HG03442 (cell line): ENCODE measurements at regions not wholly inside any gene's neighbourhood (a gene's known extent, or its start where the extent isn't known, plus 50 kb on each side); places are given as distances from the start of the nearest gene placed in this dataset.
"Not testable (repeated sequence)": the region's sequence is repeated elsewhere in the genome, so short reads cannot be mapped to it uniquely, and the experiment has no call there.

Experiments used
- ATAC-seq: cut with Tn5 transposase; IDR thresholded peaks from one replicate; pipeline ENCODE4 v1.9.1; 2021; ENCODE audit warnings: mild to moderate bottlenecking, moderate library complexity; ENCODE audit not compliant: unreplicated experiment

- no peak for ATAC-seq
Observed at GRCh38 chr3:159879598-159879997, 109.0 kb upstream of the IL12A start.

DNA sequence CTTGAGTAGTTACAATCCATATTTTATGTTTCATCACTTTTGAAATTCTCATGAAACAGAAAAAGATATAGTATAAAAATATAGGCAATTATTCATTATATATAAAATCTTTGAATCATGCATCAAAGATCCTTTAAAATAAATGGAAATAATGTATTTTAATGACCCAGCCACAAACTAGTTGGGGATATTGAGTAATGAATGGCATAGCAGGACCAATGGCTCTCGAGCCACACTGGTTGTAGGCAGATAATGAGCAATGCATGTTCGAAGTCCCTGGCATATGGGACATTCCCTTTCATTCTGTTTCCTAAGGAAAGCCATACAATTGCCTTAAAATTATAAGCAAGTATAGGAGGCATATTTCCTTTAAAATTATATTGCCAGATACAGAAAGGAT lies 107.4 kb upstream of the IL12A start:
- ATAC-seq: no peak

GRCh38 chr3:159881828-159882309 lies 106.8 kb upstream of the IL12A start:
- ATAC-seq: no peak

GRCh38 chr3:159882367-159882766 lies 106.3 kb upstream of the IL12A start:
- ATAC-seq: no peak

- no peak for ATAC-seq
Observed at GRCh38 chr3:159882790-159883779, 105.5 kb upstream of the IL12A start.

DNA sequence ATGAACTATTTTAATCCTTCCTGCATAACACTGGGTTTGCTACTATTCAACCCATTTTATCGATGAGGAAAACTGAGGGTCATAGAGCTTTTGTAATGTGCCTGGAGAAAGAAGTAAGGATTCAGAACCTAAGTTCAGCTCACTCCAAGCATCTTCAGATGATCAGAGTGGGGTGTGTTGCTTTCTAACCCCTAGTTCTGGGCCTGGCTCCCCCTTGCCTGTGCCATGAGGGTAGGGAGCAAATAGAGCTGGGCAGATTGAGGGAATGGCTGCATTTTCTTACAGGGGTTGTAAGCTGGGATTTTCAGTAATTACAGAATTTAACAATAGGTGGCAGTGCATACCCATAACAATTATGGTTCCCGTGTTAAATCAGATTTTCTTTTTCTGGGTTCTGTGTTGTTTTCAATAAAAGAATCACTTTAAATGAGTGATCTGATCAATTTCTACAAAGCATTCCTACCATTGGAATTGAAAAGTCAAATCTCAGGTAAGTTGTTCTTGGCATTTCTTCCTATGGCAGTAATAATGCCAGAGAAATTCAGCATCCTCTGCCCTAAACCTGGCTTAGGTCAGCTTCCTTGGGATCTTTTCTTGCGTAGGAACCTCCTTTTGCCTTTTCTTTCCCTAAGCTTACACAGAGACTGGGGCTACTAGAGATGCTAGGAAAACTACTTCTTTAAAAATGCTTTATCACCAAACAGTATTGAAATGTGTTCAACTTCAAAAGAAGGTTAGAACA lies 103.8 kb upstream of the IL12A start:
- ATAC-seq: no peak

DNA sequence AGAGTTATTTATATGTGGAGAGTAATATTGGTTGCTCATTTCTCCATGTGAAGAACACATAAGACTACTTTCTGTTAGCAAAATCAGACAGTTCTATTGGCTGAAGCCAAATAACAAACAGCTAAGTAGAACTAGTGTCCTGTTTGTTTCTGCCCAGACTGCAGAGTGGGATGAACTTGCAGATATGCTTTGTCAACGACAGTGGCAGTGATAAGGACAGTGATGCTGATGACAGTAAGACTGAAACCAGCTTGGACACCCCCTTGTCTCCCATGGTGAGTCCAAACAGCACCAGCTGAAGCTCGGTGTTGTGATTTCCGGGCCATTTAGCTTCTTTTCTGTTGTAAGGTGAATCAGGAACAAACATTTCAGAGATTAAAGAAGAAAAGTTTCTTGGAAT lies 102.6 kb upstream of the IL12A start:
- no peak for ATAC-seq

DNA sequence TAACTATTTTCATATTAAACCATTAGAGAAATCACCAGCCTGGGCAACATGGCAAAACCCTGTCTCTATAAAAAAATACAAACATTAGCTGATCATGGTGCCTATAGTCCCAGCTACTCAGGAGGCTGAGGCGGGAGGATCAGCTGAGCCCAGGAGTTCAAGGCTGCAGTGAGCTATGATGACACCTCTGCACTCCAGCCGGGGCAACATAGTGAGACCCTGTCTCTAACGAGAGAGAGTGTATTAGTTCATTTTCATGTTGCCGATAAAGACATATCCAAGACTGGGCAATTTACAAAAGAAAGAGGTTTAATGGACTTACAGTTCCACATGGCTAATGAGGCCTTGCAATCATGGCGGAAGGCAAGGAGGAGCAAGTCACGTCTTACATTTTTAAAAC lies 102.1 kb upstream of the IL12A start:
- ATAC-seq: not testable (repeated sequence)

DNA sequence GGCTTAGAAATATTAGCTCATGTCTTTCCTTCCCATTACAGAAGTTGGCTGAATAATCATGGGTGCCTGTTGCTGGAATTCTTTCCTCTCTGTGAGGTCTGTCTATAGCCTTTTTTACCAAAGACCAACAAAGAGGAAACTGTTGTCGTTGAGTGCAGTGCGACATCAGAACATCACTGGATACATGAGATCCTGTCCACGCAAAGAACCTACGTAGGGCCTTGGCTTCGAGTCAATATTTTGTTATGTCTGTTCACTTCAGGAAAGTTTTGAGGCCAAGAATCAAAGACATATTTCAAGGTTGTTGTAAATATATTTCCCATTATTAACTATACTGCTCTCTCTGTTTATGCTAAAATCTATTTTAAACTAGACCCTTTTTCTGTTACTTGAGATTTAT lies 101.5 kb upstream of the IL12A start:
- ATAC-seq: no peak

GRCh38 chr3:159887911-159888310 lies 100.7 kb upstream of the IL12A start:
- no peak for ATAC-seq

- ATAC-seq: no peak
Observed at GRCh38 chr3:159892171-159892795, 96.4 kb upstream of the IL12A start.

DNA sequence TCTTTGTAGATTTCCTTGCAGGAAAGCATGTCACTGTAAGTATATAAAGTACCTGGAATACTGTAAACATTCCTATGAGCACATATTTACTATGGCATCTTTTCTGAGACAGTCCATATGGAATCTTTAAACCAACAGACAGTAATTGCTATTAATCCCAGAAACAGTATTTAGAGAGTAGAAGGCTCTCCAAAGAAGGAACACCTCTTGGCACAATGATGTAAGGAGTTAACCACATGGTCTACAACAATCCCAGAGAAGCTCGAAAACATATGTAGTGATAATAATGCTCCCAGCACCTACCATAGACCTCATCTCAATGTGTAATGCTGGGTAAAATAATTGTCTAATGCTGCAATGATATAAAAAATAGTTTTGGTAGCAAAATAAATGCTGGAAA lies 95.8 kb upstream of the IL12A start:
- ATAC-seq: no peak

DNA sequence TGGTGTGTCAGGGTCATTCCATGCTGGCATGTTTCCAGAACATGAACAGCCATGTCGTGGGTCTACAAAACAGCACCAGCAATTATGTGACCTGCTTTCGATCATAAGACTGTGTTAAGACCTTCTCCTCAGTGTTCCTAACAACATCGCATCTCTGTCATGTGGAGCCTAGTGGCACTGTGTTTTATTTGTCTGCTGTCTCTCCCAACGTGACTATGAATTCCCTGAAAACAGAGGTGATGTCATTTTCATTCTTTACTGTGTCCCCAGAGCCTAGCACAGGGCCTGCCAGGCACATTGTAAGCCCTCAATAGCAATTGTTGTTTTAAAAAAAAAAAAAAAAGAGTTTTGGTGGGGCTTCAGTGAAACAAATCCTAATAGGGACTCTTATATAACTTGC lies 94.2 kb upstream of the IL12A start:
- ATAC-seq: no peak

DNA sequence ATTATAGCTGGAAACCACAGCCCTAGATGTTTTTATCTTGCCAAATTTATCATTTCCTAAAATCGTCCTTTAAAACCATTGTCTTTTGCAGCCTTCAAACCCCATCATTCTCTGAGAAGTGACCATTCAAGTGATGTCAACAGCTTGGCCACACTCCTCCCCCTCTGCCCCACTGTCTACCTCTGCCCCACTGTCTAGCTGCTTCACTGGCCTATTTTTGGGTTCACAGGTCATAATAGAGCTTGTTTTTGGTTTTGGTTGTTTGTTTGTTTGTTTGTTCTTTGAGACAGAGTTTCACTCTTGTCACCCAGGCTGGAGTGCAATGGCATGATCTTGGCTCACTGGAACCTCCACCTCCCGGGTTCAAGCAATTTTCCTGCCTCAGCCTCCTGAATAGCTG lies 93.2 kb upstream of the IL12A start:
- ATAC-seq: no peak

DNA sequence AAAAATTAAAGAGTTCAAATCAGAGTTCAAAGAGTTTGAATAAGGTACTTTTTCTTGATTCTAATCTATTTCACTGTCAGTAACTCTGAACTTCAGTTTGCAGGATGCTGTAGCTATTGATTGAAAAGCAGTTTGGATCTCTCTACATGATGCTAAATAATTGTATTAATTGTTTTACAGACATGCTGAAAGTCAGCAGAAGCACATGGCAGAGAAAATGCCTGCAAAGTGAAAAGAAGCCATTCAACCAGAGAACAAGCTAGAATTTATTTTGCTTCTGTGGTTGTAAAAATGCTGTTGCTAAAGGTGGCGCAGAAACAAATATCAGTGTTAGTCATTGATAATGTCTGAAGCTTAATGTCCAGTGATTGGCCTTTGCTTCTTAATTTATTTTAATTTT lies 92.1 kb upstream of the IL12A start:
- ATAC-seq: no peak

DNA sequence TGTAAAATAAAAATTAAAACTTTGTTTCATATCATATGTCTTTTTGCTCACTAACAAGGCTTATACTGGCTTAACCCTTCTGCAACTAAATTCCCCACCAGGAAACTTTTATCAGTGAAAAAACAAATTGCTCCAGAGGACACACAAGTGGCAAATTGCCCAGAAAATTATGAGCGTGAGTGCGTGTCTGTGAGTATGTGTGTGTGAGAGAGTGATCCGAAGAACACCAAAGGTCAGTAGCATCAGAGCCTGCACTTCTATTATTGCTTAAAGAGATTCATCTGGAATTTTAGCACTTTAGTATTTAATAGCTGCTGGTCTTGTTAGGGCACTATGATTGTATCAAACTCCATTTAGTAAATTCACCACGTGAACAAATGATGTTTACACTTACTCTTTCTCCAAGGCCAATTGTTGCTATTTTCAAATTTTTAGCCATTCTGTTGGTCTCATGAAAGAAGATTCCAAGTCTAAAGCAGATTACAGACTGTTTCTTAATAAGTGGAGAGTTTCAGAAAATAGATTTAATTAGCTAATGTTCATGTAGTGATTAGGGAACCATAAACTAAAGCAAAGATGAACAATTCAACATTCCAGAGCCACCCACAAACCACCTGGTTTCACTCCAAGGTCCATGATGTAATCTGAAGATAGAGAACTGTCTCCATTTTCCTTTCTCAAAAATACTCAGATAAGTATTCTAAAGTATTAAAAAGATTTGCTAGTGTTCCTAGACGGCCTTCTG lies 91.1 kb upstream of the IL12A start:
- no peak for ATAC-seq

- no peak for ATAC-seq
Observed at GRCh38 chr3:159898147-159898546, 90.5 kb upstream of the IL12A start.

GRCh38 chr3:159899166-159899565 lies 89.5 kb upstream of the IL12A start:
- no peak for ATAC-seq

- ATAC-seq: peak; percentile 70
Observed at GRCh38 chr3:159902546-159903314, 85.9 kb upstream of the IL12A start.

- ATAC-seq: peak; percentile 34
Observed at GRCh38 chr3:159904455-159904854, 84.2 kb upstream of the IL12A start.
